Middle frontal gyrus (tissue), 1 donor: ENCODE measurements at regions not wholly inside any gene's neighbourhood (a gene's known extent, or its start where the extent isn't known, plus 50 kb on each side); places are given as distances from the start of the nearest gene placed in this dataset.
"Not testable (repeated sequence)": the region's sequence is repeated elsewhere in the genome, so short reads cannot be mapped to it uniquely, and the experiment has no call there.

Experiments
- DNase-seq: peaks from one replicate; pipeline ENCODE4 v3.0.0-alpha.2; 2015; ENCODE audit warnings: low spot score; ENCODE audit errors: extremely low spot score

DNA sequence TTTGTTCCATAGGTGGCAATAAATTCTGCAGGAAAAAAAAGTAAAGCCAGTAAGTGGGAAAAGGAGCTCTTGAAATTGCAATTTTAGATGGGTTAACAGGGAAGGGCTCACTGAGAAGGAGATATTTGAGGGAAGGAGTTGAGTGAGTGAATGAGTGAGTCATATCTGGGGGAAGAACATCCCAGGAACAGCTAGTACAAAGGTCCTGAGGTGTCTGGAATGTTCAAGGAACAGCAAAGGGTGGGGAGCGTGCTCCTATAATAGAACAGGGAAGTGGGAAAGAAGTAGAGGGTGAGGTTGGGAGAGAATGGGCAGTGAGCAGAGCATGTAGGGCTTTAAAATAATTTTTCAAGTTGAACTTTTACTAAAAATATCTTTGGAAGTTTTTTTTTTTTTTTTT, 68.0 kb upstream of the PSME4 start:
- no peak for DNase-seq

DNA sequence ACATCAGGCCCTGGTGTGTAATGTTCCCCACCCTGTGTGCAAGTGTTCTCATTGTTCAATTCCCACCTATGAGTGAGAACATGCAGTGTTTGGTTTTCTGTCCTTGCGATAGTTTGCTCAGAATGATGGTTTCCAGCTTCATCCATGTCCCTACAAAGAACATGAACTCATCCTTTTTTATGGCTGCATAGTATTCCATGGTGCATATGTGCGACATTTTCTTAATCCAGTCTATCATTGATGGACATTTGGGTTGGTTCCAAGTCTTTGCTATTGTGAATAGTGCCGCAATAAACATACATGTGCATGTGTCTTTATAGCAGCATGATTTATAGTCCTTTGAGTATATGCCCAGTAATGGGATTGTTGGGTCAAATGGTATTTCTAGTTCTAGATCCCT, 60.5 kb upstream of the PSME4 start:
- not testable (repeated sequence) for DNase-seq

- no peak for DNase-seq
Measured at GRCh38 chr2:54030806-54031205, 60.0 kb upstream of the PSME4 start.

GRCh38 chr2:54030396-54030741, 59.6 kb upstream of the PSME4 start:
- no peak for DNase-seq

- no peak for DNase-seq
Measured at GRCh38 chr2:54029721-54030395, 59.1 kb upstream of the PSME4 start.

GRCh38 chr2:54025463-54026075, 54.8 kb upstream of the PSME4 start:
- DNase-seq: not testable (repeated sequence)

- no peak for DNase-seq
Measured at GRCh38 chr2:54024576-54024975, 53.8 kb upstream of the PSME4 start.

- no peak for DNase-seq
Measured at GRCh38 chr2:54021702-54022101, 50.9 kb upstream of the PSME4 start.

DNA sequence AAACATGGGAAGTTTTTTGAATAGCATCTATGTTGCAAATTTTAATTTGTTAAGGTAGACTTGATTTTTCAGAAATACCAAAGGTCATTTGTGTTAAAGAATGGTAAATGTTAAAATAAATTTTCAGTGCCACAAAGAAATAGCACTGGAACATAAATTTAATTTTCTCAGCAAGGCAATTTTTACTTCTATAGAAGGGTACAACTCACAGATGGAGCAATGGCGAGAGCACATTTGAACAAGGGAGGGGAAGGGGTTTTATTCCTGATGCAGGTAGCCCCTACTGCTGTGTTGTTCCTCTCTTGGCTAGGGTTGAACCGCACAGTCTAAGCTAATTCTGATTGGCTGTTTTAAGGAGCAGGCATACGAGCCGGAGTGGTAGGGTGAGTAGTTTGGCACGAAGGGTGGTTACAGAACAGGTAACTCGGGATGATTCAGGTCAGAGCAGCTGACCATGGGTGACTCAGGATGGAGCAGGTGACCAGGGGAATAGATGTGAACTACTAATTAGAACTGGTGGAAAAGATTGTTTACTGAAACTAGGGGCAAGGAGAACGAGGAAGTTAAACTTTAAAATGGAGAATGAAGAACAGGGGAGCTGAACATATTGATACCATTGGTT, 50.1 kb upstream of the PSME4 start:
- DNase-seq: no peak
